Fibroblast of mammary gland (primary cell): ENCODE measurements at regions not wholly inside any gene's neighbourhood (a gene's known extent, or its start where the extent isn't known, plus 50 kb on each side); places are given as distances from the start of the nearest gene placed in this dataset.
A peak's percentile ranks its signal among the peaks of the same experiment; 100 is the strongest.
"Not testable (repeated sequence)": the region's sequence is repeated elsewhere in the genome, so short reads cannot be mapped to it uniquely, and the experiment has no call there.

Source experiments
- DNase-seq: peaks from one replicate; pipeline ENCODE4 v3.0.0-alpha.2; 2010; ENCODE audit warnings: low read depth
- H3K4me3 ChIP-seq: 2 replicates; pipeline ENCODE4 v1.5.1; 2011; ENCODE audit warnings: low read depth, mild to moderate bottlenecking, low read length, moderate library complexity; ENCODE audit not compliant: control insufficient read depth
- CTCF ChIP-seq: conservative IDR thresholded peaks from 2 replicates; pipeline ENCODE4 v1.5.1; 2011; ENCODE audit warnings: low read depth, low read length, inconsistent platforms; ENCODE audit not compliant: control insufficient read depth, insufficient read depth

DNA sequence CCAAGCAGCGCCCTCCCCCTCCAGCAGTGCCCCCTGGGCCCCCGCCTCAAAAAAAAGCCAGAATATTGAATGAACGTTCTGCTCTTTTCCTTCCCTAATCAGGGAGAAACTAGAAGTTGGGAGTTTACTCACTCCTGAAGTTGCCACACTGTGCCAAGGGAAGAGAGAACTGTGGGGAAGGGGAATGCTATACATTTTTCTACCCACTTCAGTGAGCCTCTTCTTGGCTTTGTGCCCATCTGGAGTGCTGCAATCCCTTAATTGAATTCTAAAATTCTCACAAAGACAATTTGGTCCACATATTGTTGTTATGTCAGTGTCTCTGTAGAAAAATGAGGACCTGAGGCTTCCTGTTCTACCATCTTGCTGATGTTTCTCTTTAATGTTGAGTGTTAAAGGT is 443.7 kb downstream of the DIRAS2 start:
- no peak for DNase-seq
- no peak overlapping the region for H3K4me3 ChIP-seq
- no peak for TF ChIP-seq CTCF

DNA sequence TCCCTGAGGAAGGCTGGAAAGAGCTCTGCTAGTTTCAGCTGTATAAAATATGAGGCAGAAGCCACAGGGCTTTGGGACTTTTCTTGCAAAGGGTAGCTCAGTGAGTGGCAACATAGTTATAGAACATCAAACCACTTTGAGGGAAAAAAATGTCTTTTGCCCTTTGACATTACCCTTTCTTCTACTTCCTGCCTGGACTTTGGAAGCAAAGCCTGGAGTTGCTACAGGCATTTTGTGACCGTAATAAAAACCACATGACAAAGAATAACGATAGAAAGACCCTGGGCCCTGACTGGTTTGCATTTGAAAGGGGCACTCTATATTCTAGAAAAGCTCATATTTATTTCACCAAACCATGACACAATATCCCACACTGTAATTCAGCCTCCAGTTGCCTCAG is 440.9 kb downstream of the DIRAS2 start:
- TF ChIP-seq CTCF = no peak
- no peak overlapping the region for H3K4me3 ChIP-seq
- no peak for DNase-seq

GRCh38 chr9:90204128-90204831 is 438.3 kb downstream of the DIRAS2 start:
- DNase-seq = no peak
- no peak for TF ChIP-seq CTCF

DNA sequence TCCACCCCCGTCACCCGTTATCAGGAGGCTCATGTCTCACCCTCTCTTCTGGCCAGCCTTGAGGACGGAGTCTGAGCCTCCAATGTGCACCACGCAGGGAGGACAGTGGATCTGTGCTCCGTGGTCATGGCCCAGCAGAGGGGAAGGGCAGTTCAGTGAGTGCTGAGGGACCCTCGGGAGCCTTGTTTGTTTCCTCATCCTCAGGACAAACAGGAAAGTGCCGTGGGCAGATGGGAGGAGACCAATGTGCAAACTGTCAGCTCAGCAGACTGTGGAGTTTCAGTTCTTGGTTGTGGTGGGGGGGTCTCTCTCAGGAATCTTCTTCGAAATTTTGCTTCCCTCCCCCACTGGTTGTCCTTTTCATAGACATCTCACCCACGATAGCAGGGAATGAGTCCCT is 429.6 kb downstream of the DIRAS2 start:
- H3K4me3 ChIP-seq, DNase-seq: not testable (repeated sequence)

More at GRCh38 chr9:90204128-90204831, 438.3 kb downstream of the DIRAS2 start:
- no peak overlapping the region for H3K4me3 ChIP-seq

- no peak for TF ChIP-seq CTCF
- DNase-seq = no peak
- H3K4me3 ChIP-seq = no peak overlapping the region
Measured at GRCh38 chr9:90219548-90220118, 423.0 kb downstream of the DIRAS2 start.

GRCh38 chr9:90221899-90222298 is 420.7 kb downstream of the DIRAS2 start:
- not testable (repeated sequence) for H3K4me3 ChIP-seq, DNase-seq

DNA sequence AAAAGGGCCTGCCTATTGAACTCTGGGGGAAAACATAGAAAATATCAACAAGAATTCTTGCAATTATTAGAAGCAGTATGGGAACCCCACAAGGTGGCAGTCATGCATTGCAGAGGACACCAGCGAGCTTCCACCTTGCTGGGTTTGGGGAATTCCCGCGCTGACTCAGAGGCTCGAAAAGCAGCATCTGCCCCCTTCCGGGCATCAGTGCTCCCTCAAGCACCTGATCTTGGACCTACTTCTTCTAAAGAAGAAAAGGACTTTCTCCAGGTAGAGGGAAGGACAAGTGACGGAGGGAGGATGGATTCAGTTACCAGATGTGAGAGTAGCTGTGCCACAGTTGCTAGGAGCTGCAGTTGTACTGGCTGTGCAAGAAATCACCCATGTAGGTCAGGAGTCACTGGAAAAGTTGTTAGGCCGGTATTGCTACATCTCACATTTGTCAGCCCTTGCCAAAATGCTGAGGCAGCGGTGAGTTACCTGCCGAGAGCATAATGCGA is 415.7 kb downstream of the DIRAS2 start:
- not testable (repeated sequence) for H3K4me3 ChIP-seq
- DNase-seq = peak; percentile 47
- peak; percentile 43 for TF ChIP-seq CTCF

- DNase-seq = not testable (repeated sequence)
Measured at GRCh38 chr9:90233081-90233480, 409.5 kb downstream of the DIRAS2 start.

More at GRCh38 chr9:90233081-90233480, 409.5 kb downstream of the DIRAS2 start:
- not testable (repeated sequence) for H3K4me3 ChIP-seq
